Activated CD4-positive, alpha-beta T cell treated with anti-CD3 and anti-CD28 coated beads, Interleukin-2, Interleukin-4, amounts not matched to agents 100 ng/mL and 50 ng/mL, durations not matched to agents 16 hours and 8 hours (primary cell): ENCODE measurements at regions not wholly inside any gene's neighbourhood (a gene's known extent, or its start where the extent isn't known, plus 50 kb on each side); places are given as distances from the start of the nearest gene placed in this dataset.

Experiments
- DNase-seq: peaks from one replicate; pipeline ENCODE4 v3.0.0-alpha.2; 2020; ENCODE audit warnings: low spot score

- no peak for DNase-seq
These were observed 908.1 kb upstream of the TMEM132C start for GRCh38 chr12:127358888-127359287.

GRCh38 chr12:127360580-127360979, 906.4 kb upstream of the TMEM132C start:
- DNase-seq = no peak

GRCh38 chr12:127362121-127362520, 904.8 kb upstream of the TMEM132C start:
- DNase-seq = no peak

DNA sequence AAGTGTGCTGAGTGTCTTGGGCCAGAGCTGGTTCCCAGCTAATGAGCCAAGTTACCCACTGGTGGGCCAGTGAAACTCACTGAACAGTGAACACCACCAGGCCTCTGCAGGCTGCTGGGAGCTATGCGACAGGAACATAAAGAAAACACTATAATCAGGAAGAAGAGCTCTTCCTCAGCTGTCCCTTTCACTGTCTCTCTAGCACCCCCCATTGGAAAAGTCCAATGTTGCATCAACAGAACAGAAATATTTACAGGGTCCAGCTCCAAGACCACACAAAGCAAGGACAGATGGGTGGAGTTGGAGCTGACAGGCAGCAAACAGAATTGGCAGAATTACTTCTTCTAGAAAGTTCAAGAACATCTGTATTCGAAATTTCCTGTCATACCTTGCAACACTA, 903.6 kb upstream of the TMEM132C start:
- DNase-seq = peak; percentile 11

DNA sequence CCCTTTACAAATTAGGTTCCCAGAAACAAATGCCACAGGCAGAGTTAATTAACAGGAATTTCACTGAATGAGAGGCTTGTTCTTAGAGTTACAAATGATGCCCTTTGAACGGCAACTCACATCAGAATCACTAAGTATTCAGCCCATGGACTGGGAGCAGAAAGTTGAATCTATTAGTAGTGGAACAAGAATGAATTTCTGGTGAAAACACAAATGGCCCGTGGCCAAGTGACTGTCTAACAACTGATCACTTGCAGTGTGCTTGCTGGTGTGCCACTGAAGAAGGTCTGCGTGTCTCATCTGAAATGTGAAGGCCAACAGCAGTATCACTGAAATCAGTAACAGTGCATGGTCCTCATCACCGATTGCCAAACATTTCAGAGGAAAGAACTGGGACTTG, 893.4 kb upstream of the TMEM132C start:
- no peak for DNase-seq

- no peak for DNase-seq
These were observed 892.5 kb upstream of the TMEM132C start for GRCh38 chr12:127374447-127374846.

GRCh38 chr12:127381043-127381668, 885.8 kb upstream of the TMEM132C start:
- peak; percentile 55 for DNase-seq

- no peak for DNase-seq
These were observed 885.3 kb upstream of the TMEM132C start for GRCh38 chr12:127381681-127382080.

- no peak for DNase-seq
These were observed 883.7 kb upstream of the TMEM132C start for GRCh38 chr12:127383281-127383680.

- DNase-seq = no peak
These were observed 880.2 kb upstream of the TMEM132C start for GRCh38 chr12:127386723-127387122.

GRCh38 chr12:127388985-127389384, 878.0 kb upstream of the TMEM132C start:
- no peak for DNase-seq

- DNase-seq = no peak
These were observed 877.0 kb upstream of the TMEM132C start for GRCh38 chr12:127389923-127390322.

GRCh38 chr12:127393465-127393864, 873.5 kb upstream of the TMEM132C start:
- DNase-seq = no peak

- no peak for DNase-seq
These were observed 873.1 kb upstream of the TMEM132C start for GRCh38 chr12:127393896-127394295.

DNA sequence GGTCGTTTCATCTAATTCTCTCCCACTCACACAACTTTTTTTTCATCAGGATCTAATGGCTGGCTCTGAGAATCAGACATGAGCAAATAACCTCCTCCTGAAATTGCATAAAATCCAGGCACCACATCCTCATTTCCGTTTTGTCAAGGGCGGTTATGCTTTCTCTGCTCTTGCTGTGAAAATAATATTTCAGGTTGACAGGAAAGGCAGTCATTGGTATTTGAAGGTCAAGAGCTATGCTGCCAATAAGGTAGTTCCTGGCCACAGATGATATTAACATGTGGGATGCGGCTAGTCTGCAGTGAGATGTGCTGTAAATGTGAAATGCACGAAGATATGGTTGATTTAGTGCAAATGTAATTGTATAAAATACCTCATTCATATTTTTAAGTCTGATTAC, 870.2 kb upstream of the TMEM132C start:
- no peak for DNase-seq

DNA sequence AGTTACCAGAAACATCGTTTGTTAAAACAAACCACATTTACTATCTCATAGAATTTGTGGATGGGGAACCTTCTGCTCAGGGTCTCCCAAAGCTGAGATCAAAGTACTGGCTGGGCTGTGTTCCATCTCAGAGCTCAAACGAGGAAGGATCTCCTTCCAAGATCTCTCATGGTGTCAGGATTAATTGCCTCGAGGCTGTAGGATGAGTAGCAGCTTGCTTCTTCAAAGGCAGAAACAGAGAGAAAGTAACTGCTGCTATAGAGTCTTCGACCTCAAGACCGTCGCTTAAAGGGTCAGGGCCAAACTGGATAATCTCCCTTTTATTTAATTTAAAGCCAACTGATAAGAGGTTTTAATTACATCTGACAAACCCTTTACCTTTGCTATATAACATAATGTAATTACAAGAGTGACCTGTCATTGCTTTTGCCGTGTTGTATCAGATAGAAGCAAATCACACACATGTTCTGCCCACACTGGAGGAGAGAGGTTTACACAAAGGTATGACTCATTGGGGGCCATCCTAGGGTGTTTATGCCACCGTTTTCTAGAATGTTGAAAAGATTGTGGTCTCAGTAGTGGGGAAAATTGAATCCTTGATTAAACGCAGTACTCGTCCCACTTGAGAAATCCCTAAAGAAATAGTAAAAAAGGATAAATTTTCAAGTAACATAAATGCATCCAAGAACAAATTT, 868.8 kb upstream of the TMEM132C start:
- no peak for DNase-seq

GRCh38 chr12:127399451-127399850, 867.5 kb upstream of the TMEM132C start:
- DNase-seq = no peak

DNA sequence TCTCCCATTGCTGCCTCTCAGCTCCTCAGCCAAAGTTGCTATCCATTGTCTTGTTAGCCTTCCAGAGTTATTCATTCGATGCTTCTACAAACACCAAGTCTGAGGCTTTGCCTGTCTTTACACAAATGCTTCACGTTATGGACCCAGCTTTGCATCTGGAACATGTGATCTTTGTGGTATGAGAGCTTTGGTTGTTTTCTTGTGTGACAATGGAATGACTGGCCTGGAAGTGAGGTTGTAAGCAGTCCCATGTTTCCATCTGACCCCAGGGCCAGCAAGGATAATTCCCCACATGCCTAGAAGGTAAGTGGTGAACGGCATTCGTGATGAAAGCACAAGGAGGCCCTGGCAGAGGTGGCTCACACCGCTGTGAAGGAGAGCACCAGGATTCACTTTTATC, 866.7 kb upstream of the TMEM132C start:
- no peak for DNase-seq

GRCh38 chr12:127401005-127401404, 866.0 kb upstream of the TMEM132C start:
- no peak for DNase-seq

- DNase-seq = no peak
These were observed 865.4 kb upstream of the TMEM132C start for GRCh38 chr12:127401536-127401935.

DNA sequence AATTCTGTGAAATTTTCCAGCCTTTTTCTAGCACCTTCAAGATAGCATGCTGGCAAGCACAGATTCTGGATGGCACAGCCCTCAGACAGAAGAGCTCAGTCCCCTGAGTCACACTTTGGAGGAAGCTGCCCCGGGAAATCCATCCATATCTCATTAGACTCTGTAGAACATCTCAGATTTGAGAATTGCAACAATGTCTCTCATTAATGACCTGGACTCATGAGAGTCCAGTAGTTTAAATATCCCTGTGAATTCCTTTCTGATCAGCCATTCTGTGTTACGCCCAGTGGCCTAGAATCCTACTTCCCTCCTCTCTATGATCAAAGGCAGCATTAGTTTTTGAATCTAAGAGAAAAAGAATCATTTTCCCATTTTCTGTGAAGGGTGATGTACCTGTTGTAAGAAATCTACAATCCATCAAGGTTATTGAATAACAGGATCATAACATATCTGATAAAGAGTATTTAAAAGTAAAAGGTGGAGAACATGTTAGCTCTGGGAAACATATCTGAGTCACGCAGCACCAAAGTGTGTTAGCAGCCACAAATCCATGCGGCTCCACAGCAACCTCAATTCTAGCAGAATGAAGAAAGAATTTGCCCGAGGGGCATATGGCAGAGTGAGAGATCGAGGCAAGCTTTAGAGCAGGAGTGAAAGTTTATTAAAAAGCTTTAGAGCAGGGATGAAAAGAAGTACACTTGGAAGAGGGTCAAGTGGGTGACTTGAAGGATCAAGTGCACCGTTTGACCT, 855.6 kb upstream of the TMEM132C start:
- DNase-seq = no peak

DNA sequence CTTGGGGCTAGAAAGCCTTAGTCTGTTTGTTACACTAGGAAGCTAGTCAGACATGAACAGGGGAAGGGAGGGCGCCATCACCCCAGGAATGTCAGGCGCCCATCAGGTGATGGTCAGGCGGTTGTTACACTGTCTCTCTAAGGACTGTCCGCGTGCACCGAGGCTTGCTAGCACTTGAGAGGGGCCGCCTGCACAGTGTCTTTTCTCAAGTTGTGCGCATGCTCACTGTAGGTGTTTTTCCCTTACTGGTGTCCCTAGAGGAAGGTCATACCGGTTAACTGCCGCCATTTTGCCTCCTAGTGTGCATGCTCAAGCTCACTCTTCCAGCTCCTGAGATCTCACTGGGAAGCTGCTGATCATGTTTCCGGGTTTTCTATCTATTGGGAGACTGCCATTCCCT, 855.0 kb upstream of the TMEM132C start:
- no peak for DNase-seq

DNA sequence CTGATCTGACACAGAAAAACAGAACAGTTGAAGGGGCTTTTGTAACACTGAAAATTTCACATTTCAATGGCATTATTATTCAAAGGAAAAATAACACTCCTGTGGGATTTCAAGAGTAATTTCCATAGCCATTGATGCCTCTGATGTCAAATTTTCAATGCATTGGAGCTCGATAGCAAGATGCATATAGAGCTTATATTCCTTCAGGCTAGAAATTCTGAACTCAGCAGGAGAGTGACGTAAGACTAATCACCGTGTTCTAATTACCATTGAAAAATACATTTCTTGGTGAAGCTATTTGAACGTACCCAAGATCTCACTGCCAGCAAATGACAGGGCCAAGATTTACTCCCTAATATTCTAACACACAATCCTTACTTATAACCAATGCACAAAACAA, 854.1 kb upstream of the TMEM132C start:
- DNase-seq = no peak
